DOHH2 (cell line): ENCODE measurements at regions not wholly inside any gene's neighbourhood (a gene's known extent, or its start where the extent isn't known, plus 50 kb on each side); places are given as distances from the start of the nearest gene placed in this dataset.

Source experiments
- H3F3A ChIP-seq: fragments of 200-600 bp; sonication (generic), shearing (Covaris generic); 2 replicates; pipeline ENCODE4 v1.6.0; 2016; ENCODE audit warnings: antibody characterized with exemption, mild to moderate bottlenecking; ENCODE audit not compliant: control insufficient read depth, insufficient read depth
- H3K27ac ChIP-seq: fragments of 200-600 bp; sonication (generic); 2 replicates; pipeline ENCODE4 v1.5.1; 2014; ENCODE audit warnings: low read depth, mild to moderate bottlenecking, low read length, moderate library complexity
- H3K27me3 ChIP-seq: fragments of 200-600 bp; sonication (generic); 2 replicates; pipeline ENCODE4 v1.6.1; 2014; ENCODE audit warnings: mild to moderate bottlenecking, low read length, mixed read lengths; ENCODE audit not compliant: control insufficient read depth
- H3K36me3 ChIP-seq: fragments of 200-600 bp; sonication (generic); 2 replicates; pipeline ENCODE4 v1.6.1; 2014; ENCODE audit warnings: mild to moderate bottlenecking, low read length, moderate library complexity, mixed read lengths; ENCODE audit not compliant: control insufficient read depth
- H3K4me1 ChIP-seq: fragments of 200-600 bp; sonication (generic); 2 replicates; pipeline ENCODE4 v1.6.1; 2014; ENCODE audit warnings: mild to moderate bottlenecking, low read length, mixed read lengths; ENCODE audit not compliant: control insufficient read depth
- H3K4me2 ChIP-seq: fragments of 200-600 bp; sonication (generic); 2 replicates; pipeline ENCODE4 v1.6.0; 2014; ENCODE audit warnings: mild to moderate bottlenecking, low read length, moderate library complexity
- H3K4me3 ChIP-seq: fragments of 200-600 bp; sonication (generic); 2 replicates; pipeline ENCODE4 v1.5.1; 2014; ENCODE audit warnings: mild to moderate bottlenecking, low read length, mixed read lengths
- H3K79me2 ChIP-seq: fragments of 200-600 bp; sonication (generic); 2 replicates; pipeline ENCODE4 v1.6.1; 2014; ENCODE audit warnings: mild to moderate bottlenecking, low read length, mixed read lengths; ENCODE audit not compliant: control insufficient read depth
- H3K9me2 ChIP-seq: fragments of 200-600 bp; sonication (generic); replicated peaks from 2 replicates; pipeline ENCODE4 v1.6.1; 2014; ENCODE audit warnings: mild to moderate bottlenecking, low read length, mixed read lengths; ENCODE audit not compliant: control insufficient read depth
- H3K9me3 ChIP-seq: fragments of 200-600 bp; sonication (generic); 2 replicates; pipeline ENCODE4 v1.6.1; 2014; ENCODE audit warnings: antibody characterized with exemption, low read length, mixed read lengths; ENCODE audit not compliant: control insufficient read depth, insufficient read depth
- H4K20me1 ChIP-seq: fragments of 200-600 bp; sonication (generic); 2 replicates; pipeline ENCODE4 v1.6.0; 2014; ENCODE audit warnings: low read depth, mild to moderate bottlenecking, antibody characterized with exemption, low read length, moderate library complexity; ENCODE audit not compliant: control insufficient read depth, insufficient read depth
- CTCF ChIP-seq: fragments of 200-600 bp; sonication (generic); IDR thresholded peaks from one replicate; pipeline ENCODE4 v1.5.1; 2014; ENCODE audit warnings: antibody characterized with exemption, mild to moderate bottlenecking, low read depth, low read length; ENCODE audit not compliant: poor library complexity, severe bottlenecking
- EZH2phosphoT487 ChIP-seq: fragments of 200-600 bp; sonication (generic); IDR thresholded peaks from 2 replicates; pipeline ENCODE4 v1.6.1; 2017; ENCODE audit warnings: borderline replicate concordance, mild to moderate bottlenecking, antibody characterized with exemption, low read length, moderate library complexity, mixed read lengths

GRCh38 chr4:56235725-56236124 lies 151.6 kb downstream of the AASDH start:
- no peak for TF ChIP-seq EZH2phosphoT487

GRCh38 chr4:56235011-56235410 lies 152.3 kb downstream of the AASDH start:
- no peak overlapping the region for H3K4me2 ChIP-seq
- H3K36me3 ChIP-seq: no peaks in the 10 kb centered on the region
- no peaks in the 10 kb centered on the region for H3F3A ChIP-seq
- no peaks in the 10 kb centered on the region for H3K9me2 ChIP-seq
- no peaks in the 10 kb centered on the region for H3K9me3 ChIP-seq
- H4K20me1 ChIP-seq: no peaks in the 10 kb centered on the region
- no peaks in the 10 kb centered on the region for H3K27me3 ChIP-seq
- H3K79me2 ChIP-seq: no peaks in the 10 kb centered on the region
- H3K27ac ChIP-seq: no peak overlapping the region
- TF ChIP-seq CTCF (no peak), EZH2phosphoT487 (no peak)
- peaks cover 5% of the 10 kb centered on the region for H3K4me1 ChIP-seq
- no peak overlapping the region for H3K4me3 ChIP-seq

More at GRCh38 chr4:56235725-56236124, 151.6 kb downstream of the AASDH start:
- Histone ChIP-seq H3K4me3 (no peak overlapping the region), H3K9me2 (no peaks in the 10 kb centered on the region), H3K4me2 (no peak overlapping the region), H3K27ac (no peak overlapping the region), H3K36me3 (no peaks in the 10 kb centered on the region), H4K20me1 (no peaks in the 10 kb centered on the region), H3F3A (no peaks in the 10 kb centered on the region), H3K4me1 (no peaks in the 10 kb centered on the region), H3K79me2 (no peaks in the 10 kb centered on the region), H3K27me3 (no peaks in the 10 kb centered on the region), H3K9me3 (no peaks in the 10 kb centered on the region)

DNA sequence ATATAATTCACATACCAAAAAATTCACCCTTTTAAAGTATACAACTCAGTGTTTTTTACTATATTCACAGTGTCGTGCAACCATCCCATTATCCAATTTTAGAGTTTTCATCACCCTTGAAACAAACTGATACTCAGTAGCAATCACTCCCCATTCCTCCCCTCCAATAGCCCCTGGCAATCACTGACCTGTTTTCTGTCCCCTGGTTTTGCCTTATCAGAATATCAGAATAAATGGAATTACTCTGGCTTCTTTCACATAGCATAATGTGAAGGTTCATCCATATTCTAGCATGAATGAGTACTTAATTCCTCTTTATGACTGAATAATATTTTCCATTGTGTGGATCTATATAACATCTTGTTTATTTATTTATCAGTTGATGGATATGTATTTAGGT lies 153.2 kb downstream of the AASDH start:
- H3K4me1 ChIP-seq: peaks cover 14% of the 10 kb centered on the region

DNA sequence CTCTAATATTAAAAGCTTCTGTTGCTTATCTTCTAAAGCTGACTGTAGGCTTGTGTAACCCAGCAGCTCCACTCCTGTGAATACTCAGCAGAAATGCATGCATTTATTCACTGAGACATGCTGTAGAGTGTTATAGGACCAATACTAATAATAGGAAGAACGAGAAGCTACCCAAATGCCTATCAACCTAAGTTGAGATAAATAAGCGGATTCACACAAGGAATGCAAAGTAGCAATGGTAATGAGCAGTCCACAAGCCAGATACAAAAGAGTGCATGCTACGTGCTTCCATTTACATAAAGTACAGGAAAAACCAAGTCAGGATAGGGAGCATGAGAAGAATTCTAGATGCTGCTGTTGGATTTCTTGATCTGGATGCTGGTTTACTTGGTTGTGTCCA lies 155.9 kb downstream of the AASDH start:
- Histone ChIP-seq H3K9me2 (no peaks in the 10 kb centered on the region), H3K79me2 (no peaks in the 10 kb centered on the region), H3K4me3 (no peak overlapping the region), H4K20me1 (no peaks in the 10 kb centered on the region), H3K27me3 (no peaks in the 10 kb centered on the region), H3K36me3 (no peaks in the 10 kb centered on the region), H3K4me1 (peaks cover 22% of the 10 kb centered on the region), H3K4me2 (no peak overlapping the region), H3K9me3 (no peaks in the 10 kb centered on the region), H3F3A (no peaks in the 10 kb centered on the region), H3K27ac (no peak overlapping the region)
- TF ChIP-seq EZH2phosphoT487 (no peak), CTCF (no peak)

More for the DNA sequence above, 153.2 kb downstream of the AASDH start:
- no peak for TF ChIP-seq EZH2phosphoT487
- TF ChIP-seq CTCF: no peak
- no peaks in the 10 kb centered on the region for H3K9me2 ChIP-seq
- H3K79me2 ChIP-seq: no peaks in the 10 kb centered on the region
- no peak overlapping the region for H3K27ac ChIP-seq
- H3K9me3 ChIP-seq: no peaks in the 10 kb centered on the region
- no peaks in the 10 kb centered on the region for H3K36me3 ChIP-seq
- no peaks in the 10 kb centered on the region for H4K20me1 ChIP-seq
- H3K4me3 ChIP-seq: no peak overlapping the region
- no peaks in the 10 kb centered on the region for H3F3A ChIP-seq
- no peak overlapping the region for H3K4me2 ChIP-seq
- no peaks in the 10 kb centered on the region for H3K27me3 ChIP-seq
